HepG2 (cell line): ENCODE measurements at regions not wholly inside any gene's neighbourhood (a gene's known extent, or its start where the extent isn't known, plus 50 kb on each side); places are given as distances from the start of the nearest gene placed in this dataset.

Experiments
- ATAC-seq: fragments of 200-7000 bp; cut with Tn5 transposase; 3 replicates; pipeline ENCODE4 v1.9.1; 2020; ENCODE audit warnings: mild to moderate bottlenecking, moderate library complexity
- BruUV-seq: library from RNA; stranded (reverse); fragments of 400-500 nt; replicated peaks from 2 replicates; lab custom pipeline; 2021; lab: Mats Ljungman, UMichigan
- CTCF ChIA-PET: fragments of 300-600 bp; formaldehyde crosslinking; extraction: SDS; loops from one replicate; lab custom pipeline; 2021; ENCODE audit warnings: low total read pairs, inconsistent platforms, low intra/inter-chr PET ratio; lab: Yijun Ruan, JAX
- POLR2A ChIA-PET: fragments of 350-600 bp; sonication (Branson Sonifier 250); formaldehyde crosslinking; loops from one replicate; lab custom pipeline; 2020; ENCODE audit warnings: antibody characterized with exemption, inconsistent platforms; lab: Yijun Ruan, JAX
- DNase-seq: peaks from one replicate; pipeline ENCODE4 v3.0.0-alpha.2; 2015; ENCODE audit warnings: low spot score
- FAIRE-seq: peaks from 3 replicates; lab custom pipeline; 2011; peaks lifted over from hg19 to GRCh38; lab: Jason Lieb, UNC
- H2AFZ ChIP-seq: one replicate; pipeline ENCODE4 v1.6.1; 2011; ENCODE audit warnings: low read length, inconsistent platforms
- H3K27ac ChIP-seq: fragments of 300-600 bp; 3 replicates; pipeline ENCODE4 v1.8.0; 2011; ENCODE audit warnings: mixed run types, mild to moderate bottlenecking, mixed read lengths, low read length, inconsistent platforms; ENCODE audit not compliant: insufficient read depth; ENCODE audit errors: extremely low read length
- H3K27me3 ChIP-seq, 2 experiments: fragments of 200-600 bp in 1 of 2; 2 replicates in 1 of 2; 3 replicates in 1 of 2; pipeline versions ENCODE4 v1.6.0 to v1.8.0; 2011; ENCODE audit warnings: low read length in 2 of 2, mild to moderate bottlenecking in 2 of 2, moderate library complexity in 2 of 2, inconsistent platforms in 1 of 2; ENCODE audit not compliant: insufficient read depth in 2 of 2, control insufficient read depth in 1 of 2
- H3K36me3 ChIP-seq, 2 experiments: fragments of 200-600 bp in 1 of 2; replicated peaks in 1 of 2; 2 replicates in 1 of 2; 3 replicates in 1 of 2; pipeline versions ENCODE4 v1.5.1 to v1.8.0; 2011; ENCODE audit warnings: low read length in 2 of 2, inconsistent platforms in 1 of 2; ENCODE audit not compliant: insufficient read depth in 2 of 2, control insufficient read depth in 1 of 2
- H3K4me1 ChIP-seq: 2 replicates; pipeline ENCODE4 v1.5.1; 2012; ENCODE audit warnings: low read length, inconsistent platforms; ENCODE audit not compliant: insufficient read depth
- H3K4me2 ChIP-seq: 2 replicates; pipeline ENCODE4 v1.6.0; 2011; ENCODE audit warnings: low read depth, low read length, inconsistent platforms
- H3K4me3 ChIP-seq, 3 experiments: fragments of 200-600 bp in 1 of 3; sonication (generic), shearing (Covaris generic) in 1 of 3; replicated peaks in 1 of 3; 2 replicates each; pipeline ENCODE4 v1.5.1; 2011 to 2016; ENCODE audit warnings: low read length in 3 of 3, inconsistent platforms in 2 of 3, low read depth in 2 of 3, mild to moderate bottlenecking in 2 of 3, control low read depth in 1 of 3, mixed read lengths in 1 of 3; ENCODE audit not compliant: insufficient read depth in 1 of 3
- H3K79me2 ChIP-seq: one replicate; pipeline ENCODE4 v1.6.1; 2011; ENCODE audit warnings: low read length, inconsistent platforms; ENCODE audit not compliant: insufficient read depth
- H3K9ac ChIP-seq: 2 replicates; pipeline ENCODE4 v1.6.0; 2011; ENCODE audit warnings: mild to moderate bottlenecking, low read depth, low read length, inconsistent platforms; ENCODE audit not compliant: insufficient read depth
- H3K9me3 ChIP-seq: 2 replicates; pipeline ENCODE4 v1.5.1; 2012; ENCODE audit warnings: mild to moderate bottlenecking, low read length
- H4K20me1 ChIP-seq: 2 replicates; pipeline ENCODE4 v1.6.0; 2011; ENCODE audit warnings: inconsistent platforms, mild to moderate bottlenecking, low read length, moderate library complexity; ENCODE audit not compliant: insufficient read depth
- ATAD3A ChIP-seq: sonication (generic); formaldehyde crosslinking; IDR thresholded peaks from 2 replicates; pipeline ENCODE4 v1.4.0; 2020; ENCODE audit warnings: missing genetic modification reagents
- ATRX ChIP-seq: sonication (generic); formaldehyde crosslinking; IDR thresholded peaks from 2 replicates; pipeline ENCODE4 v1.4.0; 2020; ENCODE audit warnings: missing genetic modification reagents, borderline replicate concordance
- CENPX ChIP-seq: sonication (generic); formaldehyde crosslinking; IDR thresholded peaks from 2 replicates; pipeline ENCODE4 v1.9.0; 2021; ENCODE audit warnings: mild to moderate bottlenecking, missing genetic modification reagents, moderate library complexity
- MLLT10 ChIP-seq: sonication (generic); formaldehyde crosslinking; IDR thresholded peaks from 2 replicates; pipeline ENCODE4 v1.4.0; 2020; ENCODE audit warnings: missing genetic modification reagents
- POLR2AphosphoS2 ChIP-seq: IDR thresholded peaks from 2 replicates; pipeline ENCODE4 v1.6.1; 2011; ENCODE audit warnings: low read depth, low read length, improper control_type of control experiment
- RBM39 ChIP-seq: fragments of 200-400 bp; formaldehyde crosslinking; IDR thresholded peaks from one replicate; pipeline ENCODE4 v1.6.1; 2018; ENCODE audit warnings: antibody characterized with exemption, mild to moderate bottlenecking, low read depth, low read length; ENCODE audit not compliant: poor library complexity, severe bottlenecking
- RNF2 ChIP-seq: fragments of 450-650 bp; conservative IDR thresholded peaks from 2 replicates; pipeline ENCODE4 v1.6.1; 2016; ENCODE audit warnings: low read depth
- SMC3 ChIP-seq: IDR thresholded peaks from 2 replicates; pipeline ENCODE4 v1.6.1; 2011; ENCODE audit warnings: low read length, improper control_type of control experiment
- STAG1 ChIP-seq: sonication (generic); formaldehyde crosslinking; IDR thresholded peaks from 2 replicates; pipeline ENCODE4 v1.4.0; 2020; ENCODE audit warnings: missing genetic modification reagents
- TAF15 ChIP-seq: fragments of 200-400 bp; formaldehyde crosslinking; IDR thresholded peaks from one replicate; pipeline ENCODE4 v1.6.1; 2018; ENCODE audit warnings: mild to moderate bottlenecking, low read depth, low read length; ENCODE audit not compliant: poor library complexity, severe bottlenecking
- TCF7 ChIP-seq: sonication (generic); IDR thresholded peaks from 2 replicates; pipeline ENCODE4 v1.6.1; 2016; ENCODE audit warnings: antibody characterized with exemption, low read depth
- TGIF2 ChIP-seq: IDR thresholded peaks from 2 replicates; pipeline ENCODE4 v1.6.1; 2016; ENCODE audit warnings: control low read depth, missing compliant biosample characterization
- ZBTB20 ChIP-seq: sonication (generic); formaldehyde crosslinking; IDR thresholded peaks from 2 replicates; pipeline ENCODE4 v1.8.1; 2023; ENCODE audit warnings: missing genetic modification reagents, low read depth, mild to moderate bottlenecking, borderline replicate concordance
- ZNF282 ChIP-seq: fragments of 450-650 bp; IDR thresholded peaks from 2 replicates; pipeline ENCODE4 v1.6.1; 2018; ENCODE audit not compliant: partially characterized antibody
- ZNF550 ChIP-seq: sonication (generic); formaldehyde crosslinking; IDR thresholded peaks from 2 replicates; pipeline ENCODE4 v1.4.0; 2020; ENCODE audit warnings: mild to moderate bottlenecking, missing genetic modification reagents, borderline replicate concordance
- ZNF577 ChIP-seq: sonication (generic); formaldehyde crosslinking; IDR thresholded peaks from 2 replicates; pipeline ENCODE4 v1.4.0; 2020; ENCODE audit warnings: mild to moderate bottlenecking, low read depth, missing genetic modification reagents, borderline replicate concordance
- ZNF605 ChIP-seq: sonication (generic); formaldehyde crosslinking; IDR thresholded peaks from 2 replicates; pipeline ENCODE4 v1.8.0; 2022; ENCODE audit warnings: mild to moderate bottlenecking, missing genetic modification reagents
- ZNF850 ChIP-seq: sonication (generic); formaldehyde crosslinking; conservative IDR thresholded peaks from 2 replicates; pipeline ENCODE4 v1.9.0; 2021; ENCODE audit warnings: mild to moderate bottlenecking, missing genetic modification reagents
- WGBS: methylation state at CpG from one replicate; pipeline ENCODE4 v1.1.6; 2017; ENCODE audit warnings: low lambda C conversion rate; 5-methylcytosine and 5-hydroxymethylcytosine counted together
- in situ Hi-C: cut with HindIII; loops from 2 replicates; pipeline ENCODE4 v1.10.0; 2017; ENCODE audit warnings: low pct_unique_long_range_greater_than_20kb; ENCODE audit not compliant: extremely low pct_ligation_motif_present
- intact Hi-C: fragments of 100-400 bp; cut with micrococcal nuclease; formaldehyde crosslinking; loops from one replicate; pipeline ENCODE4 v1.10.0; 2022; ENCODE audit not compliant: unreplicated experiment
- TF ChIP-seq, protein P1 (sequence below): sonication (generic); formaldehyde crosslinking; IDR thresholded peaks from 2 replicates; pipeline ENCODE4 v1.8.0; 2022; ENCODE audit warnings: missing genetic modification reagents, low read depth, mild to moderate bottlenecking, borderline replicate concordance
- TF ChIP-seq, protein P2 (sequence below): sonication (generic); formaldehyde crosslinking; IDR thresholded peaks from 2 replicates; pipeline ENCODE4 v1.5.0; 2020; ENCODE audit warnings: mild to moderate bottlenecking, missing genetic modification reagents, moderate library complexity
- TF ChIP-seq, protein P3 (sequence below): IDR thresholded peaks from 2 replicates; pipeline ENCODE4 v1.6.1; 2016; ENCODE audit warnings: missing biosample characterization, missing genetic modification reagents, low read depth

DNA sequence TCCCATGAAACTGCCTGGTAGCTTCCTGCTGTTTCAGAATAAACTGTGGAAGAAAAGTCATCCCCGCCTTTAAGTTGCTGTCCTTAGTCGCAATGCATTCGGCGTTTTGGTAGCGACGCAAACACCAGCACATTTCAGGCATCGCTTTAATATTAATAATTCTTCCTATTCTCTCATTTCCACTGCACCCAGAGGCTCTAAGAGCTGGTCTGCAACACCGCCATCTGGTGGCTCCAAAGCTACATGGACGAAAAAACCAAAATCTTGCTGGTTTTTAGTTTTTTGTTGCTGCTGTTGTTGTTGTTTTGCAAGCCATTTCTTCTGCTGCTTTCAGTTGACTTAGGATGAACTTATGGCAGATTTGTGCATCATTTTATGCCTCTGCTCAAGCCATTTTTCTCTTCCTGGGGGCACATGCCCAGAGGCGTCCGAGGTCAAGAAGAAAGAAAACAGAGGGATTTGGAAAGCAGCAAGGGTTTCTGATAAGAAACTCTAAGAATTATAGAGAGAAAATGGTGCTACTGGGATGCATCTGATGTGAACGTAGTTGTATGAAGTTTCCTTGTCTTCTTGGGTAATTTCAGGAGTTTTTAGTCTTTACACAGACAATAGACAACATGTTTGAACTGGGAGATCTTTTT is 345.4 kb upstream of the KIRREL3 start:
- no peak for TF ChIP-seq TCF7
- TF ChIP-seq, protein P1, sequence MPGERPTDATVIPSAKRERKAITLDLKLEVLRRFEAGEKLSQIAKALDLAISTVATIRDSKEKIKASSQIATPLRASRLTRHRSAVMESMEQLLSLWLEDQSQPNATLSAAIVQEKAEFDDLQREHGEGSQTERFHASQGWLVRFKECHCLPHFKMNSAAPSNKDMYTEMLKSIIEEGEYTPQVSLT (CRISPR knock-in tag) = no peak
- no peak for TF ChIP-seq TAF15
- TF ChIP-seq ATRX (CRISPR knock-in tag) = no peak
- no peak for TF ChIP-seq POLR2AphosphoS2
- TF ChIP-seq SMC3 = peak; percentile 65; the same call in 1 of the 2 replicates
- TF ChIP-seq MLLT10 (CRISPR knock-in tag) = no peak
- no peak for TF ChIP-seq ZNF282
- no peak for TF ChIP-seq ZNF550
- no peak for TF ChIP-seq ZNF850 (CRISPR knock-in tag)
- TF ChIP-seq STAG1 (CRISPR knock-in tag) = peak; percentile 17; the same call in 1 of the 2 replicates
- TF ChIP-seq ATAD3A (CRISPR knock-in tag) = no peak
- no peak for TF ChIP-seq RNF2
- no peak for TF ChIP-seq ZNF577 (CRISPR knock-in tag)
- no peak for TF ChIP-seq ZBTB20 (CRISPR knock-in tag)
- no peak for TF ChIP-seq TGIF2 (CRISPR knock-in tag)
- TF ChIP-seq CENPX (CRISPR knock-in tag) = no peak
- no peak for TF ChIP-seq RBM39
- TF ChIP-seq, protein P2, sequence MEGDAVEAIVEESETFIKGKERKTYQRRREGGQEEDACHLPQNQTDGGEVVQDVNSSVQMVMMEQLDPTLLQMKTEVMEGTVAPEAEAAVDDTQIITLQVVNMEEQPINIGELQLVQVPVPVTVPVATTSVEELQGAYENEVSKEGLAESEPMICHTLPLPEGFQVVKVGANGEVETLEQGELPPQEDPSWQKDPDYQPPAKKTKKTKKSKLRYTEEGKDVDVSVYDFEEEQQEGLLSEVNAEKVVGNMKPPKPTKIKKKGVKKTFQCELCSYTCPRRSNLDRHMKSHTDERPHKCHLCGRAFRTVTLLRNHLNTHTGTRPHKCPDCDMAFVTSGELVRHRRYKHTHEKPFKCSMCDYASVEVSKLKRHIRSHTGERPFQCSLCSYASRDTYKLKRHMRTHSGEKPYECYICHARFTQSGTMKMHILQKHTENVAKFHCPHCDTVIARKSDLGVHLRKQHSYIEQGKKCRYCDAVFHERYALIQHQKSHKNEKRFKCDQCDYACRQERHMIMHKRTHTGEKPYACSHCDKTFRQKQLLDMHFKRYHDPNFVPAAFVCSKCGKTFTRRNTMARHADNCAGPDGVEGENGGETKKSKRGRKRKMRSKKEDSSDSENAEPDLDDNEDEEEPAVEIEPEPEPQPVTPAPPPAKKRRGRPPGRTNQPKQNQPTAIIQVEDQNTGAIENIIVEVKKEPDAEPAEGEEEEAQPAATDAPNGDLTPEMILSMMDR = peak; percentile 62
- TF ChIP-seq, protein P3, sequence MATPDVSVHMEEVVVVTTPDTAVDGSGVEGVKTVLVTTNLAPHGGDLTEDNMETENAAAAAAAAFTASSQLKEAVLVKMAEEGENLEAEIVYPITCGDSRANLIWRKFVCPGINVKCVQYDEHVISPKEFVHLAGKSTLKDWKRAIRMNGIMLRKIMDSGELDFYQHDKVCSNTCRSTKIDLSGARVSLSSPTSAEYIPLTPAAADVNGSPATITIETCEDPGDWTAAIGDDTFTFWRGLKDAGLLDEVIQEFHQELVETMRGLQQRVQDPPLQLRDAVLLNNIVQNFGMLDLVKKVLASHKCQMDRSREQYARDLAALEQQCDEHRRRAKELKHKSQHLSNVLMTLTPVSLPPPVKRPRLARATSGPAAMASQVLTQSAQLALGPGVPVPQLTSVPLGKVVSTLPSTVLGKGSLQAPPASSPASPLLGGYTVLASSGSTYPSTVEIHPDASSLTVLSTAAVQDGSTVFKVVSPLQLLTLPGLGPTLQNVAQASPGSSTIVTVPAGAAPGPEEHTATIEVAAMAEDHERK (CRISPR knock-in tag) = no peak
- no peak for TF ChIP-seq ZNF605
- no peak overlapping the region for H2AFZ ChIP-seq
- 0 out of 3 replicates have a peak, but pooled peaks have one; percentile 44 for ATAC-seq
- H3K9me3 ChIP-seq = peaks cover 20% of the 10 kb centered on the region
- no peak overlapping the region for H3K4me3 ChIP-seq
- intact Hi-C loops (loop anchor here (5.0 kb wide), 1 partner anchor 629 kb away; no protein-coding TSS in a partner anchor), in situ Hi-C loops (loop anchor here (10.0 kb wide), 1 partner anchor 911 kb away; no protein-coding TSS in a partner anchor)
- no peaks in the 10 kb centered on the region for H3K36me3 ChIP-seq
- no peaks in the 10 kb centered on the region for H3K79me2 ChIP-seq
- WGBS = 3% methylated on average over 12 of the region's 12 CpGs
- CTCF ChIA-PET = interaction anchor here (2.3 kb wide), 1 partner anchor 905 kb away, joined by 17 read pairs; no protein-coding TSS in a partner anchor
- peak; percentile 13 for DNase-seq
- H3K27ac ChIP-seq = no peak overlapping the region
- no TSS peak for BruUV-seq
- no peaks in the 10 kb centered on the region for H4K20me1 ChIP-seq
- POLR2A ChIA-PET = no interaction called here
- no peaks in the 10 kb centered on the region for H3K4me1 ChIP-seq
- no peaks in the 10 kb centered on the region for H3K27me3 ChIP-seq
- no peak for FAIRE-seq
- no peak overlapping the region for H3K9ac ChIP-seq
- no peak overlapping the region for H3K4me2 ChIP-seq
